ENCODE measurements at regions not wholly inside any gene's neighbourhood (a gene's known extent, or its start where the extent isn't known, plus 50 kb on each side); places are given as distances from the start of the nearest gene placed in this dataset.

DNA sequence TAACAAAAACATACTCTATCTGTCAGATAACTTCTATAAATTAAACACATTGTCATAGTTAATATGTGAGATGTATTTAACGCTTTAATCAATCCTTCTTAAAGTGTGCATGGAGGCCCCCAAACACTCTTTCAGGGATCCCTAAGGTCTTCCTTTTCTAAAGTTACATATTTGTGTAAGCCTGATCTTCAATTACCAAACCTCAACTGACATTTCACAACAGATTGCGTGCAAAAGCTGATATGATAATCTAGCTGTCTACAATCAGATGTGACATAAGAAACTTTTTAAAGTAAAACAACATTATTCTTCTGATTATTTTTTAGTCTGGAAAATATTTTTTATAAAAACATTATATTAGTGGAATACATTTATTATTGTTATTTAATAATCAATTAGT lies 1850.4 kb downstream of the OLFM4 start:
- TF ChIP-seq, protein P1, sequence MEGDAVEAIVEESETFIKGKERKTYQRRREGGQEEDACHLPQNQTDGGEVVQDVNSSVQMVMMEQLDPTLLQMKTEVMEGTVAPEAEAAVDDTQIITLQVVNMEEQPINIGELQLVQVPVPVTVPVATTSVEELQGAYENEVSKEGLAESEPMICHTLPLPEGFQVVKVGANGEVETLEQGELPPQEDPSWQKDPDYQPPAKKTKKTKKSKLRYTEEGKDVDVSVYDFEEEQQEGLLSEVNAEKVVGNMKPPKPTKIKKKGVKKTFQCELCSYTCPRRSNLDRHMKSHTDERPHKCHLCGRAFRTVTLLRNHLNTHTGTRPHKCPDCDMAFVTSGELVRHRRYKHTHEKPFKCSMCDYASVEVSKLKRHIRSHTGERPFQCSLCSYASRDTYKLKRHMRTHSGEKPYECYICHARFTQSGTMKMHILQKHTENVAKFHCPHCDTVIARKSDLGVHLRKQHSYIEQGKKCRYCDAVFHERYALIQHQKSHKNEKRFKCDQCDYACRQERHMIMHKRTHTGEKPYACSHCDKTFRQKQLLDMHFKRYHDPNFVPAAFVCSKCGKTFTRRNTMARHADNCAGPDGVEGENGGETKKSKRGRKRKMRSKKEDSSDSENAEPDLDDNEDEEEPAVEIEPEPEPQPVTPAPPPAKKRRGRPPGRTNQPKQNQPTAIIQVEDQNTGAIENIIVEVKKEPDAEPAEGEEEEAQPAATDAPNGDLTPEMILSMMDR (IDR thresholded peaks at IDR 0.05; ENCODE audit: low read depth, low read length, poor library complexity, severe bottlenecking), result no peak
- no peak for TF ChIP-seq EZH2phosphoT487 (IDR thresholded peaks at IDR 0.05; ENCODE audit: borderline replicate concordance, low read length)
